NCI-H82 (cell line): ENCODE measurements at regions not wholly inside any gene's neighbourhood (a gene's known extent, or its start where the extent isn't known, plus 50 kb on each side); places are given as distances from the start of the nearest gene placed in this dataset.
"Not testable (repeated sequence)": the region's sequence is repeated elsewhere in the genome, so short reads cannot be mapped to it uniquely, and the experiment has no call there.

Source experiments
- DNase-seq: peaks from one replicate; lab custom pipeline; 2025; lab: John Stamatoyannopoulos, UW

DNA sequence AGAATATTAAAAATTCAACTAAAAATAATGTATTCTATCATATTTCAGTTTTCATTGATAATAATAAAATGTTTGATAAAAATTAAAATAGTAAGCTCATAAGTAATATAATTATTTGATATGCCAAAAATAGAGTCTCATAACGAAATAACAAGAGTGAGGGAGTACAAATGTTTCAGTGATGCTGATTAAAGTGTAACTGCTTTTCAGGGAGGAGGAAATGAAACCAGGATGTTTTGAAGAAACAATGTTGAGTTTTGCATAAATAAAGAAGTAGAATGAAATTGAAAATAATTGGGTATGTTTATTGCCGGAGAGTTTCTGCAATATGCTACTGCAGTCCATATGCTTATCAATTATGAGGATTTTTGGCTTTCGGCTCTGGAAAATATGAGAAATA is 1159.8 kb upstream of the ADGRL2 start:
- DNase-seq, result no peak

DNA sequence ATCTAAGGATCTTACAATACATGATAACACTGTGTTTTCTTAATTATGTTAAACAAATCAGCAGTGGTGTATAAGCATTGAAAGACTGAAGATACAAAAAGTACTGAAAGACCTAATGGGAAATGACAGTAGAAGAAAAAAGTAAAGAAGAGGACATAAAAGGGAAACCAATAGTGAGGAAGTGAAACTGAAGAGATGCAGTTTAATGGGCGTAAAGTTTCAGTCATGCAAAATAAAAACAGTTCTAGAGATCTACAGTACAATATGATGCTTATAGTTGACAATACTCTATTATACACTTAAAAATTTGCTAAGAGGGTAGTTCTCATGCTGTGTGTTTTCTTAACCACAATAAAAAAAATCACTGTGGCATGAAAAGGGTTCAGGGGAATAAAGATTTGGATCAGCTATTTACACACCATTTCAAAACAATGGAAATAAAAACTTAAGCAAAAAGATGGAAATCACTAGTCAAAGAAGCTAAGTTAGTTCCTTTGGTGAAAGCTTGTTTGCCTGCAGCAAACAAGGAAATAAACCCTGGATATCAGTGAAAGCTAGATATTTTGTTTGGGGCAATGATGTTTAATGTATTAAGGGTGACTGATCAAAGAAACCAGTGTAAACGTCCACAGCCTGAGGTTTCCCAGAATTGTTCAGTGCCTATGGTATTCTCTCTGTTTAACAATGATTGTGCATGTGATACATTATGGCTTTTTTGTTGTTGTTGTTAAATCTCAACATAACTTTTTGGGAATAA is 1160.8 kb upstream of the ADGRL2 start:
- DNase-seq, result no peak

DNA sequence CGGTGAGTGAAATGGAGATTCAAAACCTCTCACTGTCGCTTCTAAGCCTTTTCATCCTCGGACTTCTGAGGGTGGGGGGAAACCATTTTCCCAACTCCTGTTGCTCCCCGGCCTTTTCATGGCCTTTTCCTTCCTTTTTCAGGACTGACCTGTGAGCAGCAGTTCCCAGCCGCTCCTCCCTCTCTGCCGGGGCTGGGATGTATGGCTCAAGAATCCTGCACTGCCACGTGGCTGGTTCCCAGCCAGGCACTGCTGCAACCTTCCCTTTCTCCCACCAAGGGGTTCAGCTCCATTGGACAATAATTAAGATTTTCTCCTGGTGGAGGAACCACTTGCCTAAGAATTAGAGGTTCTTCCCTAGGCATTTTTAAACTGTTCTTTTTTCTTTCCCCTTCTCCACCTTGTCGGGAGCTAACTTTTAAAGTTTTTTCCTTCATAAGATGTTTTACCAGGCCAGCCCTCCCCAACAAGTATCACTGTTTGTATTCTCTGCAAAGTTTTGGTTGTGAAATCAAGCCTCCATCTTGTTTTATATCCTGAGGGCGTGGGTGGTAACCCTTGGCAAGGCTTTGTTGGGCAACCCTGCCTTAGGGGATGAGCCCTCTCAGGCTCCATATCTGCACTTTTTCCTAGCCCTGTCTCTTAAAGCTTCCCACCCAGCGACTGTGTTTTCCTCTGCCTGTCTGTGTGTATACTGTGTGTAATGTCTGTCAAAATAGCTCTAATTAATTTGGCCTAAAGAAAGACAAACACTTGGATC is 1166.6 kb upstream of the ADGRL2 start:
- no peak for DNase-seq

DNA sequence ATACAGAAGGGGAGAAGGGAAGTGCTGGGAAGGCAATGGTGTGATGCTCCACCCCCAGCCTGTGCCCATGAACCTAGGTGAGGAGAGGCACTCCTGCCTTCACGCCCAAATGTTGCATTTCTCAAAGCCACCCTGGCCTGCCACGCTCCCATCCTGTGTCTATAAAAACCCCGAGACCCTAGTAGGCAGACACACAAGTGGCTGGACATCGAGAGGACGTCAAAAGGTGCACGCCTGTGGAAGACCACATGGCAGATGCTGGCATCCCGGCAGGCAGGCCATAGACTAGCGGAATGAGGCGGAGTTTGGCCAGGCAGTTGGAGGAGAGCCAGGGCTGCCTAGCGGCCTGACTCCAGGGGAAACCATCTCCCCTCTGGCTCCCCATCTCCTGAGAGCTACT is 1168.5 kb upstream of the ADGRL2 start:
- DNase-seq, result no peak

DNA sequence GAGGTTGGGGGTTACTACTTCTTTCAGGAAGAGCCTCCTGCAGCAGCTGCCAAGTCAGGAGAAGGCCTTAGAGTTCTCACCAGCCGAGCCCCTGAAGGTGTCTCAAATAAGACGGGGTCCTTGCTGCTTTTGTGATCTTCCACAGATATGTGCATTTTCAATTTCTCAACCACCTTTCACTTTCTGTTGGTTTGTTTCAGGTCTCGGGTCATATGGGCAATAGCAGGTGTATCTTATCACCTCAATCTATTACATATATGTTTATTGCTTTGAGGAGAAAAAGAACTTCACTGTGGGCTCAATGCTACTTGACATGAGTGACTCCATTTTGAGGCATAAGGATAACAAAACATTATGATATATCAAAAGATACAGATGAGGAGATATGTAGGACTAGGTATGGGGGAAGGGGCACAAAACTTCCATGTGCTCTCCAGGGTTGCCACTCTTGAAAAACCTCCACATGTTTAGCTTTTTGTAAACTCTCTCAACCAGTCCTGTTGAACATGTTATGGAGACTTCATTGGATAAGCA is 1171.4 kb upstream of the ADGRL2 start:
- no peak for DNase-seq

DNA sequence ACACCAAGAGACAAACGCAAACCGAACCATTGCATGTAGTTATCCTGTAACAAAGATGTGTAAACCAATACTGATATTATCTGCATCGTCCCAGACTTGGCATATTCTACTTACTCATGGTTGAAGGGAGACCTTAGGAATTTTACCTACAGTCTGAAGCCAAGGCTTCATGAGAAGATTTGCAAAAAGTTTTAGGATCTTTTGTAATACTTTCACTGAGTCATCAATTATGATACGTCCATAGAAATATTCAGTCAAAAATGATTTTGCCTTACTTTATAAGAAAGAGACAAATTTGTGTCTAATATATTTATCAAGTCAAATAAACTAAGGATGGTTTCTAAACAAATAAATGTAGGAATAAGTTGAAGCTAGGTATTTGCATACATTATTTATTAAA is 1176.1 kb upstream of the ADGRL2 start:
- DNase-seq, result no peak

DNA sequence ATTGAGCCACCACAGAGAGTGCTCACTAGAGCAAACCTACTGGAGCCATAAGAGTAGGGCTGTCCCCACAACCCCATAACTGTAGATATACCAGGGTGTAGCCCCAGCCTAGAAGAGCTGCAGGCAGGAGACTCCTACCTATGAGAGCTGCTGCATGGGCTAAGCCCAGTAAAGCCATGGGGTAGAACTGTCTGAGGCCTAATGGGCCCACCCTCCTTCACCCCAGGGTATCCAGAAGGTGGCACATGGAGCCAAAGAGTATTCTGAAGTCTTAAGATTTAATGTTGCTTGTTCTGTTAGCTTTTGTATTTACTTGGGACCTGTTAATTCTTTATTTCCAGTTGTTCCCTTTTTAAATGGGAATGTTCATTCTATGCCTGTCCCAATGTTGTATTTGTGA is 1193.7 kb upstream of the ADGRL2 start:
- no peak for DNase-seq

DNA sequence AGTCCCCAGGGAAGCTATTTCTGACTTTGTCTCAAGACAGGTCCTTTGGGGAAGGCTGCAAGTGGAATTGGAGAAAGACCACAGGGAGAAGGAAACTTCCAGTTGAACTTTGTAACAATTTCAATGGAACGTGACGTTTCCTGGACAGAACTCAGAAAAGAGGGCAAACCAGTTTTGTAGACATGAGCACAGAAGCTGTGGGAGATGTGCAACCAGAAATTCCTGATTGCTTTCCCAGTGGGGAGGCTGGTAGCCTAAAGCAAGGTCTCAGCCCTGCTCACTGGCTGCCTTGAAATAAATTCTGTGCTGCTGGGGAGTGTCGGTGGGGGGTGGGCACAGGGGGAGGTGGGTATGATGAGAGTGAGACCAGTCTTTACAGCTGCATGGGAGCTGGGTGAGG is 1206.7 kb upstream of the ADGRL2 start:
- no peak for DNase-seq

DNA sequence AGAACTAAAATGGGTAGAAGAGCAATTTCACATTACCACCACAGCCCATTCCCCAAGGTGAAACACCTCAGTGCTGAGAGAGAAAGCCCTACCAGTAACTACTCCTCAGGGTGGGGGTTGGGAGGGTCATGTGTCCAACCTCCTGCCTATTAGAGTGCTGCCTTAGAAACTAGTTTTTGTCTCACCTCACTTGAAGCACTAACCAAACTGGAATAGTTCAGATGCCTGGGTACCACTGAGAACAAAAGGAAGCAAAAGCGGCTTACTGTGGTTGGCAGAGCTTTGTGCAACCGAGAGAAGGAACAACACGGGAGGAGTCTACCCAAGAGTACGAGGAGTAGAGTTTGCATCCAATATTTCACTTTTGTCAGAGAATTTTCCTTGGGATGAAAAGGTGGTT is 1207.5 kb upstream of the ADGRL2 start:
- no peak for DNase-seq

DNA sequence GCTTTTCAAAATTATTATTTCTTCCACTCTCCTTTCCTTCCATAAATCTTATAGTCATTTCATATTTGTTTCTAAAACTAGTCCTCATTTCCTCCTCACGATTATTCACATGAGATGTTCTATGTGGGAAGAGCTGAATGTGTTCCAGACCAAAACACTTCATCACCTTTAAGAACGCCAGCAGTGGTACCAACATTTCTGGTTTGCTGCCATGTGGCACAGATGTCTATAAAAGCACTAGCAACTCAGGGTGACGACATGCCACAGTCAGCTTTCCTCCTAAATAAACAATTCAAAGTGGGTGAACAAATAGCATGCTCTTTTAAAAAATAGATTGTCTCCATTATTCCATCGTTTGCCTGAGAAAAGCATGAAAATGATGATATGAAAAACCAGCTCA is 1217.8 kb upstream of the ADGRL2 start:
- DNase-seq, result no peak

DNA sequence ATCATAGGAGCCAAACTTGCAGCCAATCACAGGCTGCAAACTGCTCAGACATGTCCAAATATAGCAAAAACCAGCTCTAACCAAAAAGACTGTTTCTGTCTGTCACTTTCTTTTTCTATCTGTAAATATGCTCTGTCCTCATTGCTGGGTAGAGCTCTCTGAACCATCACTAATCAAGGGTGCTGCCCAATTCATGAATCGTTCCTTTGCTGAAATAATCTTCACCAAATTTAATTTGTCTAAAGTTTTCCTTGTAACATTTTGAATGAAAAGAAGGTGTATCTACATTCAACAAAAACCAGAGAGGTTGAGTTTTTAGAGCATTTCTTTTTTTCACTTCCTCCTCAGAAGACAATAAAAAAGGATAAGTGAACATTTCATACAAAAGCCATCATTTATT is 1221.7 kb upstream of the ADGRL2 start:
- no peak for DNase-seq

DNA sequence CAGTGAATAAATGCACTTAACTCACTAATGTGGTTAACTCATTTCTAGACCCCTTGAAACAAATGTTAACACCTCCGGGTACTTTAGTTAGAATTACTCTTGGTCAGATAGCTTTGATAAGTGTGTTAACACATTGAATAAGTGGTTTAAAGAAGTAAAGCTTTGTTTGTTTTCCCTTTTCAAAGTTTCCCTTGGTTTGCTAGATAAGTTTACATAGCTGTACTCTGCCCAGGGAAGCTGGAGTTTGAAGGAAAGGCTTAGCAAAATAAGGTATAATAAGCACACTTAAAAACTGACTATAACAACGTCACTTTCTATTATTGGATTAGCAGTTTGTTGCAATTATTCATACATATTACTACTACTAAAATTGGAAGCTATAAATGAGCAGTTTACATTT is 1233.9 kb upstream of the ADGRL2 start:
- no peak for DNase-seq

DNA sequence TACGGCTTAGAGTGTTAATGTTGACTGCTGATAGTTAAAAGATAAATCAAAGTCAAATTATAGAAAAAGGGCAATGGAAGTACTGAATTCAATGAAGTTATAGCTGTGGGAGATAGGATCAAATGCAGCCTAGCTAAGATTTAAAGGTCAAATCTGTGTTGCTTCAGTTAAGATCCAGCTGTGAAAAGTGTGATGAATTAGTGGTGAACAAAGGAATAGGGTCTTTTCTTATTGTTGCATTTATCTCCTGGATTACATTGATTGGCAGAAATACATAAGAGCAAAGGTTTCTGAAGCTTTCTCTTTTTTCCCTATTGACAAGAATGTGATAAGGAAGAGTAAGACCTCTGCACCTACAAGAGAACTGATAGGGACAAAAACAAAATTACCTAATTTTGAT is 1234.6 kb upstream of the ADGRL2 start:
- DNase-seq, result no peak

DNA sequence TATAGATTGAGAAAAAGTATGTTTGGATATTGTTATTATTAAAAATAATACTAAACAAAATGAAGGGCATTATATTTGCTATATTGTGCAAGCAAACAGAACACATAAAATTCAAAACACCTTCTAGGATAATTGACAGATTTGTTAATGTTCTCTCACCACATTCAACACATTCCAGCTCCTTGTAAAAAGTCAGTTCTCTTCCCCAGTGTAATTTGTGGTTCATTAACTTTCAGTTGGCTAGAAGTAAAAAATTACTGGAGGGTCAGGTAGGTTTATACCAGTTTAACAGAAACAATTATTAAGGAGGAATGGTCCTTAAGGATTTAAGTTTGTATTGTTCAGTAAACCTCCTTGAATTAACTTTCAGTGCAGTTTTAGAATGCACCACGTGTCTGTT is 1235.3 kb upstream of the ADGRL2 start:
- no peak for DNase-seq

DNA sequence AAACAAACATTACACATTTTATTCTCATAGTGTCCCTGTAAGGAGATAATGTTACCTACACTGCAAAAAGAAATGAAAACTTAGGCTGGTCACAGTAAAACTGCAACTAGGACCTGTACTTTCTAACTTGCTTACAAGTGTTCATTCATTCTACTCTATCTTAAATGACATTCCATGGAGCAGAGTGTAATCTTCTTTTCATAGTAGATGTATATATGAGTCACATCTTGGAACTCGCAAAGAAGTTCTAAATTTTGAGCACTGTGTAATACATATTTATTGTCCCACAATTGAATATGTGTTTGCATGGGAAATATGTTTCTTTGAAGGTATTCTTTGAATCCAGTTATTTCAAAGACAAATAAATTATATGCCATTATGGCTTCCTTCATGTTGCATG is 1258.5 kb upstream of the ADGRL2 start:
- no peak for DNase-seq

DNA sequence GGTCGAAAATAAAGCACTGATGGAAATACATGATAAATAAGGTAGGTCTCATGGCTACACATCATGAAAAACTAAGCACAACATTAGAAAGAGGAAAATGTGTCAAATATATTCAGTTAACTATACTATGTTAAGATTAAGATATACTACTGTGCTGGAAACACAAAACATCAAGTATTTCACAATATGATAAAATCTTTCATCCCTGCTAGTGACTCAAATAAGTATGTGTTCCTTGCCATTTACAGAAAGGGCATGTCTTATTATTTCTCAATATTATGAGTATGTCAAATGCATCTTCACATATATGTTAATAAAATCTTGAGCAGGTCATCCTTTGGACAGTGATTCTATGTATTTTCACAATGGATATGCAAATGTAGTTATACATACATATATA is 1260.1 kb upstream of the ADGRL2 start:
- no peak for DNase-seq

DNA sequence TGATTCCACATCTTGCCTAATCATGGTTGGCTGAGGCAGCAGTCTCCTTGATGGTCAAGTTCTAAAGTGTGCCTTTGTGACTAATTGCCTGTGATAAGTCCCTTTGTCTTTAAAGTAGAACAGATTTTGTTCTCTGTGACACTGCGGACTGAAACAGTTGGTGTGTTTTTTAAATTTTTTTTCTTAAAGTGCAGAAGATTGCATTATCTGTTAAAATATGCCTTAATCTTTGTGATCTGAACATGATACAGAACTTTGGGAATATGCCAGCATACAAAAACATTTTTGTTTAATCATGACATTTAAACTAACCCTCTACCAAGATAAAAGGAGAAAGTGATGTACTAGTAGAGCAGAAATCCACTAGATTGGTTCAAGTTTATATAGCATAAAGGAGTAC is 1260.6 kb upstream of the ADGRL2 start:
- no peak for DNase-seq

DNA sequence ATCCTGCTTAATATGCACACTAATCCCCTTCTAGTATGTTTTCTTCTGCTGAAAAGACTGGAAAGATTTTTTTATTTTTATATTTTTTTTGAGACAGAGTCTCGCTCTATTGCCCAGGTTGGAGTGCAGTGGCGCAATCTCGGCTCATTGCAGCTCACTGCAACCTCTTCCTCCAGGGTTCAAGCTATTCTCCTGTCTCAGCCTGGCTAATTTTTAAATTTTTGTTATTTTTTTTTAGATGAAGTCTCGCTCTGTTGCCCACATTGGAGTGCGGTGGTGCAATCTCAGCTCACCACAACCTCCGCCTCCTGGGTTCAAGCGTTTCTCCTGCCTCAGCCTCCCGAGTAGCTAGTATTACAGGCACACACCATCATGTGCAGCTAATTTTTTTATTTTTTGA is 1261.4 kb upstream of the ADGRL2 start:
- DNase-seq, result not testable (repeated sequence)

DNA sequence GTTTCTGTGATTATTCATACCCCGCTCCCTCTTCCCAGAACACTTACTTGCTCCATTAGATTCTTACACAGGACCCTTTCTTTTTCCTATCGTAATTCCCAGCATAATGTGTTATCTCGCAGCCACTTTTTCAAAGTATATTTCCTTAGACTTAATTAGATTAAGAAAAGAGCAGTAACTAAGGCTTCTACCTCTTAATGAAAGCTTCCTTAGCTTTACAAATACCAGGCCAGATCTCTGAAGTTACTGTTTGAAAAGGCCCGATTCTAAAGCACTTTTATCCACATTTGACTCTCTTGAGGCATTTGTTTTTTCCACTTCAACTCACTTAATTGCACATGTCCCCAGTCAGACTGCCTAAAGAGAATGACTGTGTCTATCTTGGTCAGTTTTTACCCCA is 1264.3 kb upstream of the ADGRL2 start:
- DNase-seq, result no peak

DNA sequence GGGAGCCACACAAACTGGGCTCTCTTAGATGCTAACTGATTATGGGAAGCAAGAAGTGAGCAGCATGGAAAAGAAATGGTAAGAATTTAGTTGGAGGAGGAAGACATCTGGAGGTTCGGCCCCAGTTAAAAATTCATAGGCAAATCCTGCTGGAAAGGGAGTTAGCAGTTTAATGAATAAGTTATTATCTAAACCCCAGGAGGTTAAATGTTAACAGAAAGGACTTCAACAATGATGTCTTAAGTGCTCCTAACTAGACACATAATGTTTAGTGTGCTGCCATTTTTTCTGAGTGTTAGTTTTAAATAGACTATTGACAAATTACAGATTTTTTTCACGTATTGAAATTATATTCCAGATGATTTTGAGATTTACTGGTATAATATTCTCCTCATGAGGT is 1265.3 kb upstream of the ADGRL2 start:
- DNase-seq, result no peak

DNA sequence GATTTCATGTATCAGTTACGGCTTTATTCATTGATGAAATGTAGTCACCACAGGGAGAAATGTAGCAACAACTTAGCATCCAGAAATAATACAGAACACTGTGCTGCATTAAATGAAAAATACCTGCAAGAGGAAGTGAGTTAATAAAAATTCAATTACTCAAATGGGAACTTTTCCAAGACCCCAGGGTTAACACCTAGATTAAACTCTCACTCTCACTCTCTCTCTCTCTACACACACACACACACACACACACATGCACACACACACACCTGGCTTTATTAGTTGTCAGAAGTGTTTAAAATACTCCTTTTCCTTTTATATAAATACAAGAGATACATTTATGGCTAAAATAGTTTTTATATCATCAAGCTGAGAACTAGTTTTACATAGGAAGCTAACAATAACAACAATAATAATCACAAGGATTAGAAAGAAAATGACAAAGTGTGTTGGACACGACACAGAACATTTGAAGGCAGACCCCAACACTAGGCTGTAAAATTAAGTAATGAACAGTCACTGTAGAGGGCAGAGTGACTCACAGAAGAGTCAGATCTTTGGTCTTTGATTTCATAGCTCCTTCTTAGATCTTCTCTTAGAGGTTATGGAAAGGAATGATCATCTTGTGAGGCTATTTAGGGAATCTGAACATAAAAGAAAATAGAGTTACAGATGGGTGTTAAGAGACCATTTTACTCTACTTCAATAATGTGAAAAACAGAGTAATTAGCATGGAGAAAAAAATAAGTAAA is 1266.0 kb upstream of the ADGRL2 start:
- DNase-seq, result no peak

DNA sequence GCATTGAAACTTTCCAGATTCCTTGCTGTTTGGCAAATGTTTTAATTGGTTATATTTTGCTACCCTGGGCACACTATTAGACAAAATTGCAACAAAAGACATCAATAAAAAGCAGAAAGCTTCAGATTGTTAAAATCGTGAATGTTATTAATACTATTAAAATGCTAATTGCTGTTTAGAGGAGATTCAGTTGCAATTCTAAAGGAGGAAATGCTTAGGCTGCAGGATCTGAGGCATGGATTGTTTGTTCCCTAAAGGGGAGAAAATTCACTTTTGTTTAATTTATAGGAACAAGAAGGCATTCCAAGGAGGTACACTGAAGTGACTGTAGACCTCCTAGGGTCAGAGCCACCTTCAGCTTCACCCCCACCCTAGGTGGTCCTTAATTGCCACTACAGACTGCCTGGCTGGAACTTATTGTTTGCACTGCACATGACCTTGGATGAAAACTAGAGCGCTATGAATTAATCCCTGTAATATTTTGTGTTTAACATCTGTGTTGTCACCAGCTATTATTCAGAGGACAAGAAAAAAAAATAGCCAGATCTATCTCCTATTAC is 1266.9 kb upstream of the ADGRL2 start:
- DNase-seq, result no peak

DNA sequence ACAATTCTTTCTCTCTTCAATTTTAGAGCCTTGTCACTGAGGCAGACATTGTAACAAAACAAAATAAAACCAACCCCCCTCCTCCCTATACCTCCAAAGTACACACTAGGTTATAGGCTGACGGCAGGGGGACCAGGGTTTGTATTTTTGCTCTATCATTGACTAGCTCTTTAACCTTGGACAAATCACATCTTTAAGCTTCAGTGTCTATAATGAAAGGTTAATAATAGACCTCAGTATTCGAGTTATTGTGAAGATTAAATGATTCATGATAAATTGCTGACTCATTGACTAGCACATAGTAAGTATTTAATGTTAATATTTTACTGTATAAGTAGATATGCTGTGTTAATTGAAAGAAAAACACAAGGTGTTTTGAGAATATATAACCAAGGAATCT is 1267.6 kb upstream of the ADGRL2 start:
- DNase-seq, result no peak
